GM12878 (cell line): ENCODE measurements at regions not wholly inside any gene's neighbourhood (a gene's known extent, or its start where the extent isn't known, plus 50 kb on each side); places are given as distances from the start of the nearest gene placed in this dataset.

ENCODE experiments used
- ATAC-seq: fragments of 200-7000 bp; cut with Tn5 transposase; 3 replicates; pipeline ENCODE4 v1.9.1; 2020; ENCODE audit warnings: mild to moderate bottlenecking, moderate library complexity
- BruUV-seq: library from RNA; stranded (reverse); fragments of 400-500 nt; replicated peaks from 2 replicates; lab custom pipeline; 2021; lab: Mats Ljungman, UMichigan
- CTCF ChIA-PET: fragments of 300-600 bp; sonication (Branson Sonifier 250); formaldehyde crosslinking; extraction: SDS; loops from one replicate; lab custom pipeline; 2021; ENCODE audit warnings: inconsistent platforms; lab: Yijun Ruan, JAX
- POLR2A ChIA-PET: fragments of 350-600 bp; formaldehyde crosslinking; extraction: SDS; loops from one replicate; lab custom pipeline; 2021; ENCODE audit warnings: inconsistent platforms; lab: Charles Lee
- RAD21 ChIA-PET: fragments of 300-600 bp; sonication (Branson Sonifier 250); formaldehyde crosslinking; loops from one replicate; lab custom pipeline; 2023; ENCODE audit warnings: antibody characterized with exemption; ENCODE audit not compliant: unreplicated experiment; lab: Charles Lee
- SMC1A ChIA-PET: fragments of 300-600 bp; sonication (Branson Sonifier 250); formaldehyde crosslinking; loops from one replicate; lab custom pipeline; 2023; ENCODE audit not compliant: unreplicated experiment, uncharacterized antibody; lab: Charles Lee
- DNase-seq: peaks from one replicate; pipeline ENCODE4 v3.0.0-alpha.2; 2011; ENCODE audit warnings: low read depth, low spot score
- FAIRE-seq: peaks from 3 replicates; lab custom pipeline; 2011; peaks lifted over from hg19 to GRCh38; lab: Jason Lieb, UNC
- H2AFZ ChIP-seq: 2 replicates; pipeline ENCODE4 v1.6.0; 2011; ENCODE audit warnings: low read depth, low read length, control low read depth; ENCODE audit not compliant: control insufficient read depth
- H3K27ac ChIP-seq: 2 replicates; pipeline ENCODE4 v1.5.1; 2011; ENCODE audit warnings: control low read depth; ENCODE audit not compliant: control insufficient read depth, insufficient read depth
- H3K27me3 ChIP-seq, 2 experiments: replicated peaks in 1 of 2; 2 replicates each; pipeline versions ENCODE4 v1.6.0 to v1.6.1; 2011; ENCODE audit warnings: low read length in 1 of 2; ENCODE audit not compliant: control insufficient read depth in 2 of 2, insufficient read depth in 2 of 2
- H3K36me3 ChIP-seq, 2 experiments: 2 replicates each; pipeline ENCODE4 v1.5.1; 2011; ENCODE audit warnings: low read length in 1 of 2; ENCODE audit not compliant: control insufficient read depth in 2 of 2, insufficient read depth in 2 of 2
- H3K4me1 ChIP-seq: 2 replicates; pipeline ENCODE4 v1.6.1; 2011; ENCODE audit warnings: mild to moderate bottlenecking, low read length, moderate library complexity, mixed read lengths; ENCODE audit not compliant: control insufficient read depth, insufficient read depth
- H3K4me2 ChIP-seq: 2 replicates; pipeline ENCODE4 v1.6.0; 2011; ENCODE audit warnings: control low read depth; ENCODE audit not compliant: control insufficient read depth, insufficient read depth
- H3K4me3 ChIP-seq: fragments of 200-600 bp; sonication (generic); 2 replicates; pipeline ENCODE4 v1.5.1; 2016
- H3K79me2 ChIP-seq: 2 replicates; pipeline ENCODE4 v1.6.0; 2011; ENCODE audit warnings: low read length; ENCODE audit not compliant: control insufficient read depth, insufficient read depth
- H3K9ac ChIP-seq: 2 replicates; pipeline ENCODE4 v1.8.0; 2011; ENCODE audit warnings: low read length, control low read depth, mixed read lengths; ENCODE audit not compliant: control insufficient read depth, insufficient read depth
- H3K9me3 ChIP-seq: replicated peaks from 3 replicates; pipeline ENCODE4 v1.5.1; 2011; ENCODE audit warnings: mild to moderate bottlenecking, low read length; ENCODE audit not compliant: control insufficient read depth, insufficient read depth
- H4K20me1 ChIP-seq: 2 replicates; pipeline ENCODE4 v1.6.0; 2011; ENCODE audit not compliant: control insufficient read depth, insufficient read depth
- BCL3 ChIP-seq: IDR thresholded peaks from 2 replicates; pipeline ENCODE4 v1.6.1; 2011; ENCODE audit warnings: borderline replicate concordance, low read depth, mild to moderate bottlenecking, moderate library complexity, low read length; ENCODE audit not compliant: insufficient read depth, poor library complexity, severe bottlenecking
- CHD2 ChIP-seq: IDR thresholded peaks from 2 replicates; pipeline ENCODE4 v1.6.1; 2011; ENCODE audit warnings: low read depth, low read length, improper control_type of control experiment, borderline replicate concordance
- EP300 ChIP-seq, 2 experiments: fragments of 150-350 bp in 1 of 2; IDR thresholded peaks; 2 replicates each; pipeline ENCODE4 v1.6.1; 2011 to 2012; ENCODE audit warnings: low read depth in 2 of 2, low read length in 2 of 2, borderline replicate concordance in 1 of 2, improper control_type of control experiment in 1 of 2, inconsistent platforms in 1 of 2; ENCODE audit not compliant: control insufficient read depth in 1 of 2
- HCFC1 ChIP-seq: fragments of 150-350 bp; IDR thresholded peaks from 2 replicates; pipeline ENCODE4 v1.6.1; 2014; ENCODE audit warnings: low read length
- IRF4 ChIP-seq: IDR thresholded peaks from 2 replicates; pipeline ENCODE4 v1.6.1; 2011; ENCODE audit warnings: low read depth, low read length
- MYB ChIP-seq: fragments of 150-350 bp; IDR thresholded peaks from 2 replicates; pipeline ENCODE4 v1.6.1; 2014; ENCODE audit warnings: mild to moderate bottlenecking, low read depth, low read length, borderline replicate concordance
- POLR2A ChIP-seq: IDR thresholded peaks from 2 replicates; pipeline ENCODE4 v1.6.1; 2011; ENCODE audit warnings: low read depth, mild to moderate bottlenecking, low read length
- SP1 ChIP-seq: IDR thresholded peaks from one replicate; pipeline ENCODE4 v1.6.1; 2011; ENCODE audit warnings: low read depth, low read length
- SREBF1 ChIP-seq: IDR thresholded peaks from 2 replicates; pipeline ENCODE4 v1.6.1; 2012; ENCODE audit warnings: mild to moderate bottlenecking, low read length
- TBL1XR1 ChIP-seq: IDR thresholded peaks from 2 replicates; pipeline ENCODE4 v1.6.1; 2012; ENCODE audit warnings: low read depth, low read length, improper control_type of control experiment
- TCF3 ChIP-seq: IDR thresholded peaks from 2 replicates; pipeline ENCODE4 v1.6.1; 2012; ENCODE audit warnings: low read depth, mild to moderate bottlenecking, low read length, borderline replicate concordance; ENCODE audit not compliant: insufficient read depth
- ZBED1 ChIP-seq: IDR thresholded peaks from 2 replicates; pipeline ENCODE4 v1.6.1; 2016; ENCODE audit warnings: borderline replicate concordance
- WGBS: methylation state at CpG from one replicate; pipeline ENCODE4 v1.1.6; 2016; ENCODE audit warnings: low lambda C conversion rate; ENCODE audit not compliant: insufficient replicate concordance, insufficient coverage; ENCODE audit errors: missing lambda C conversion rate; 5-methylcytosine and 5-hydroxymethylcytosine counted together
- in situ Hi-C: fragments of 300-500 bp; cut with MboI; formaldehyde crosslinking; loops from 9 replicates; pipeline ENCODE4 v1.14.3; 2018; ENCODE audit warnings: mixed read lengths
- intact Hi-C: fragments of 100-400 bp; cut with micrococcal nuclease; formaldehyde crosslinking; loops from one replicate; pipeline ENCODE4 v1.14.2; 2022; ENCODE audit not compliant: unreplicated experiment
- TF ChIP-seq, protein P1 (sequence below): IDR thresholded peaks from 2 replicates; pipeline ENCODE4 v1.6.1; 2011; ENCODE audit warnings: mild to moderate bottlenecking, low read depth, low read length, moderate library complexity; ENCODE audit not compliant: insufficient replicate concordance
- TF ChIP-seq, protein P2 (sequence below): fragments of 450-650 bp; IDR thresholded peaks from 2 replicates; pipeline ENCODE4 v1.6.1; 2017; ENCODE audit warnings: borderline replicate concordance

DNA sequence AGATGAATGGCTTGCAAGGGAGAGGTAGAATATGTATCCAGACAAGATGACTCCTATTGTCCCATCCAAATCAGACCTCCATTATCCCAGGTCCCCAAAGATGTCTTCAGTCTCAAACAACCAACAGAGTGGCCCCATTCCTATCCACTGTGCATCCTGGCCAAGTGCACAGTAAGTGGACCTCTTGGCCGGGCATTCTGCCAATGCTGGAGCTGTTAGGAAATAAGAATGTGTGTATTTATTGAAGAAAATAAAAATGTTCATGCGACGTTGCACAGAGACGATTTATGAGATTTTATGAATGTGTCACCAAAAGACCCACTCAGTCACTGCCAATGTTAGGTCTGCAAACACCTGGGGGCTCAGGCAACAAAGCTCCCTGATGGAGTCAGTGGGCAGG lies 196.0 kb downstream of the MAFB start:
- in situ Hi-C loops, result no loop called here
- POLR2A ChIA-PET, result no interaction called here
- FAIRE-seq, result no peak

DNA sequence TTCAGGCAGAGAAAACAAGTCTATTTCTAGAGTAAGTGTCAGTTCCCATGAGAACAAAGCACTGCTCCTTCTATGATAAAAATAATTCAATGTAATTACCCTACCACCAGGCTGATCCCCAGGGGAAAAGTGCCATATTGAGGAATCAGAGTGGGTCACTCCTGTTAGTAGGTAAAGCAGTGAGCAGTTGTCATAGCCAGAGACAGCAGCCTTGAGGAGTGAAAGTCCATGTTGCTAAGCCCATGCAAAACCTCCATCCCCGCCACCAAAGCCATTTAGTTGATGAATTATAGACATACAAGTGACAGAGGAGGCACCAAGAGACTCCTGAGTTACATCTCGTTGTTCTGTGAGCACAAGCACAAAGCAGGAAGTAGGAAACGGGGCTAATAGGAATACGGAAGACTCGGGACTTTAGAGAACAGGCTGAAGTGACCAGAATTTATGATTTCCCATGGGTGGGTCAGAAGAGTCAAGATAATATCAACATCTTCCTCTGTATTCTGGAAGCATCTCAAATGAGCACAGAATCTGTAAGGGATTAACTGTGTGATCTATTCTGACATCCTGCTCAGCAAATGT lies 197.9 kb downstream of the MAFB start:
- 5% methylated on average over 5 of the region's 5 CpGs for WGBS
- TF ChIP-seq SREBF1, result no peak
- TF ChIP-seq, protein P1, sequence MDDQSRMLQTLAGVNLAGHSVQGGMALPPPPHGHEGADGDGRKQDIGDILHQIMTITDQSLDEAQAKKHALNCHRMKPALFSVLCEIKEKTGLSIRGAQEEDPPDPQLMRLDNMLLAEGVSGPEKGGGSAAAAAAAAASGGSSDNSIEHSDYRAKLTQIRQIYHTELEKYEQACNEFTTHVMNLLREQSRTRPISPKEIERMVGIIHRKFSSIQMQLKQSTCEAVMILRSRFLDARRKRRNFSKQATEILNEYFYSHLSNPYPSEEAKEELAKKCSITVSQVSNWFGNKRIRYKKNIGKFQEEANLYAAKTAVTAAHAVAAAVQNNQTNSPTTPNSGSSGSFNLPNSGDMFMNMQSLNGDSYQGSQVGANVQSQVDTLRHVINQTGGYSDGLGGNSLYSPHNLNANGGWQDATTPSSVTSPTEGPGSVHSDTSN, result no peak
- no peak for TF ChIP-seq IRF4
- TF ChIP-seq TCF3, result no peak
- no peak for TF ChIP-seq ZBED1
- no peak for TF ChIP-seq POLR2A
- no peak for TF ChIP-seq BCL3
- TF ChIP-seq, protein P2, sequence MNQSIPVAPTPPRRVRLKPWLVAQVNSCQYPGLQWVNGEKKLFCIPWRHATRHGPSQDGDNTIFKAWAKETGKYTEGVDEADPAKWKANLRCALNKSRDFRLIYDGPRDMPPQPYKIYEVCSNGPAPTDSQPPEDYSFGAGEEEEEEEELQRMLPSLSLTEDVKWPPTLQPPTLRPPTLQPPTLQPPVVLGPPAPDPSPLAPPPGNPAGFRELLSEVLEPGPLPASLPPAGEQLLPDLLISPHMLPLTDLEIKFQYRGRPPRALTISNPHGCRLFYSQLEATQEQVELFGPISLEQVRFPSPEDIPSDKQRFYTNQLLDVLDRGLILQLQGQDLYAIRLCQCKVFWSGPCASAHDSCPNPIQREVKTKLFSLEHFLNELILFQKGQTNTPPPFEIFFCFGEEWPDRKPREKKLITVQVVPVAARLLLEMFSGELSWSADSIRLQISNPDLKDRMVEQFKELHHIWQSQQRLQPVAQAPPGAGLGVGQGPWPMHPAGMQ, result no peak
- TF ChIP-seq TBL1XR1, result no peak
- TF ChIP-seq SP1, result no peak
- TF ChIP-seq HCFC1, result no peak
- TF ChIP-seq EP300 (IDR thresholded peaks at IDR 0.05; ENCODE audit: borderline replicate concordance in 1 of 2, control insufficient read depth in 1 of 2, low read depth in 2 of 2, low read length in 2 of 2), result no peak
- no peak for TF ChIP-seq MYB
- TF ChIP-seq, all 136 proteins: peak for 0
- no peak overlapping the region for H3K9ac ChIP-seq
- no peaks in the 10 kb centered on the region; a peak in 1 of 4 replicates for H3K27me3 ChIP-seq
- FAIRE-seq, result no peak
- no peak overlapping the region for H3K4me2 ChIP-seq
- H3K9me3 ChIP-seq, result no peaks in the 10 kb centered on the region
- no peak overlapping the region for H2AFZ ChIP-seq
- ChIA-PET CTCF (no interaction called here), POLR2A (no interaction called here), RAD21 (no interaction called here), SMC1A (interaction anchor here (0.6 kb wide), 1 partner anchor 40 kb away, joined by 3 read pairs; no protein-coding TSS in a partner anchor)
- DNase-seq, result no peak
- intact Hi-C loops, result no loop called here
- no peak overlapping the region for H3K4me3 ChIP-seq
- ATAC-seq, result no peak
- no peak overlapping the region for H3K27ac ChIP-seq
- no peaks in the 10 kb centered on the region for H3K79me2 ChIP-seq
- H4K20me1 ChIP-seq, result no peaks in the 10 kb centered on the region
- H3K4me1 ChIP-seq, result no peaks in the 10 kb centered on the region
- in situ Hi-C loops, result no loop called here
- no TSS peak for BruUV-seq
- H3K36me3 ChIP-seq, result no peaks in the 10 kb centered on the region

More for the DNA sequence above, 196.0 kb downstream of the MAFB start:
- intact Hi-C loops, result no loop called here
- Histone ChIP-seq H3K27ac (no peak overlapping the region), H4K20me1 (no peaks in the 10 kb centered on the region), H3K4me3 (no peak overlapping the region), H3K4me1 (peaks cover 2% of the 10 kb centered on the region), H3K36me3 (no peaks in the 10 kb centered on the region), H3K9ac (no peak overlapping the region), H3K4me2 (no peak overlapping the region), H2AFZ (no peak overlapping the region), H3K79me2 (no peaks in the 10 kb centered on the region), H3K9me3 (no peaks in the 10 kb centered on the region), H3K27me3 (no peaks in the 10 kb centered on the region; a peak in 1 of 4 replicates)
- no TSS peak for BruUV-seq
- SMC1A ChIA-PET, result no interaction called here
- WGBS, result 62% methylated on average over 4 of the region's 4 CpGs
- ATAC-seq, result no peak
- TF ChIP-seq CHD2, result no peak
- TF ChIP-seq ZBED1, result no peak
- RAD21 ChIA-PET, result no interaction called here
- no peak for DNase-seq
- CTCF ChIA-PET, result interaction anchor here (0.7 kb wide), 1 partner anchor 1216 kb away, joined by 3 read pairs; no protein-coding TSS in a partner anchor
